OCI-LY3 (cell line): ENCODE measurements at regions not wholly inside any gene's neighbourhood (a gene's known extent, or its start where the extent isn't known, plus 50 kb on each side); places are given as distances from the start of the nearest gene placed in this dataset.

Experiments
- EZH2phosphoT487 ChIP-seq: fragments of 200-600 bp; shearing (Covaris generic); IDR thresholded peaks from 2 replicates; pipeline ENCODE4 v1.6.1; 2018; ENCODE audit warnings: antibody characterized with exemption, mixed run types, low read depth
- TF ChIP-seq, protein P1 (sequence below): fragments of 200-600, 300-600 bp; sonication (generic); IDR thresholded peaks from 2 replicates; pipeline ENCODE4 v1.5.1; 2014; ENCODE audit warnings: antibody characterized with exemption, low read length, low read depth

- TF ChIP-seq, protein P1, sequence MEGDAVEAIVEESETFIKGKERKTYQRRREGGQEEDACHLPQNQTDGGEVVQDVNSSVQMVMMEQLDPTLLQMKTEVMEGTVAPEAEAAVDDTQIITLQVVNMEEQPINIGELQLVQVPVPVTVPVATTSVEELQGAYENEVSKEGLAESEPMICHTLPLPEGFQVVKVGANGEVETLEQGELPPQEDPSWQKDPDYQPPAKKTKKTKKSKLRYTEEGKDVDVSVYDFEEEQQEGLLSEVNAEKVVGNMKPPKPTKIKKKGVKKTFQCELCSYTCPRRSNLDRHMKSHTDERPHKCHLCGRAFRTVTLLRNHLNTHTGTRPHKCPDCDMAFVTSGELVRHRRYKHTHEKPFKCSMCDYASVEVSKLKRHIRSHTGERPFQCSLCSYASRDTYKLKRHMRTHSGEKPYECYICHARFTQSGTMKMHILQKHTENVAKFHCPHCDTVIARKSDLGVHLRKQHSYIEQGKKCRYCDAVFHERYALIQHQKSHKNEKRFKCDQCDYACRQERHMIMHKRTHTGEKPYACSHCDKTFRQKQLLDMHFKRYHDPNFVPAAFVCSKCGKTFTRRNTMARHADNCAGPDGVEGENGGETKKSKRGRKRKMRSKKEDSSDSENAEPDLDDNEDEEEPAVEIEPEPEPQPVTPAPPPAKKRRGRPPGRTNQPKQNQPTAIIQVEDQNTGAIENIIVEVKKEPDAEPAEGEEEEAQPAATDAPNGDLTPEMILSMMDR = no peak
- no peak for TF ChIP-seq EZH2phosphoT487
Measured at GRCh38 chr9:84435902-84436301, 95.3 kb upstream of the SLC28A3 start.
